Liver (tissue), 8 donors: ENCODE measurements at regions not wholly inside any gene's neighbourhood (a gene's known extent, or its start where the extent isn't known, plus 50 kb on each side); places are given as distances from the start of the nearest gene placed in this dataset.

ENCODE experiments used
- DNase-seq: peaks from one replicate; pipeline ENCODE4 v3.0.0-alpha.2; 2017; ENCODE audit warnings: low spot score
- H3K27ac ChIP-seq, 2 donors: one replicate each; pipeline ENCODE4 v1.7.0; 2013; ENCODE audit warnings: inconsistent platforms in 2 of 2, low read length in 2 of 2, control low read depth in 1 of 2, low read depth in 1 of 2, mild to moderate bottlenecking in 1 of 2
- H3K27me3 ChIP-seq, 4 donors: one replicate each; pipeline versions ENCODE4 v1.6.1 to v1.7.0; 2013; ENCODE audit warnings: low read length in 3 of 4, inconsistent platforms in 1 of 4, mild to moderate bottlenecking in 1 of 4, moderate library complexity in 1 of 4; ENCODE audit not compliant: control insufficient read depth in 4 of 4, insufficient read depth in 4 of 4
- H3K36me3 ChIP-seq, 4 donors: one replicate each; pipeline versions ENCODE4 v1.6.1 to v1.7.0; 2013; ENCODE audit warnings: low read length in 3 of 4, mild to moderate bottlenecking in 3 of 4, low read depth in 1 of 4, moderate library complexity in 1 of 4; ENCODE audit not compliant: control insufficient read depth in 4 of 4, insufficient read depth in 3 of 4
- H3K4me1 ChIP-seq, 4 donors: one replicate each; pipeline versions ENCODE4 v1.6.1 to v1.7.0; 2013; ENCODE audit warnings: low read length in 3 of 4, mild to moderate bottlenecking in 3 of 4, moderate library complexity in 1 of 4; ENCODE audit not compliant: control insufficient read depth in 4 of 4, insufficient read depth in 4 of 4
- H3K4me3 ChIP-seq, 3 donors: one replicate each; pipeline versions ENCODE4 v1.6.1 to v1.7.0; 2013; ENCODE audit warnings: low read length in 3 of 3, control low read depth in 1 of 3, low read depth in 1 of 3, mild to moderate bottlenecking in 1 of 3
- H3K9ac ChIP-seq, 2 donors: one replicate each; pipeline ENCODE4 v1.7.0; 2013; ENCODE audit warnings: low read length in 2 of 2, mild to moderate bottlenecking in 2 of 2, moderate library complexity in 2 of 2, control low read depth in 1 of 2, low read depth in 1 of 2
- H3K9me3 ChIP-seq, 4 donors: one replicate each; pipeline versions ENCODE4 v1.6.1 to v1.7.0; 2013; ENCODE audit warnings: low read length in 3 of 4; ENCODE audit not compliant: control insufficient read depth in 4 of 4
- ATF3 ChIP-seq: IDR thresholded peaks from 2 replicates; pipeline ENCODE4 v1.6.1; 2016; ENCODE audit warnings: antibody characterized with exemption
- CTCF ChIP-seq: fragments of 150-350 bp; IDR thresholded peaks from 2 replicates; pipeline ENCODE4 v1.5.1; 2017; ENCODE audit warnings: improper control_type of control experiment, low read depth, low read length; ENCODE audit not compliant: missing input control
- EGR1 ChIP-seq, 2 donors: IDR thresholded peaks; 2 replicates each; pipeline ENCODE4 v1.6.1; 2016 to 2018; ENCODE audit warnings: antibody characterized with exemption in 2 of 2, low read depth in 2 of 2
- FOXA1 ChIP-seq: IDR thresholded peaks from 2 replicates; pipeline ENCODE4 v1.6.1; 2016; ENCODE audit warnings: antibody characterized with exemption
- FOXA2 ChIP-seq: IDR thresholded peaks from 2 replicates; pipeline ENCODE4 v1.6.1; 2016; ENCODE audit warnings: antibody characterized with exemption
- GABPA ChIP-seq, 2 donors: IDR thresholded peaks in 1 of 2; conservative IDR thresholded peaks in 1 of 2; 2 replicates each; pipeline ENCODE4 v1.6.1; 2016; ENCODE audit warnings: antibody characterized with exemption in 2 of 2, mild to moderate bottlenecking in 1 of 2, moderate library complexity in 1 of 2
- HNF4A ChIP-seq, 2 donors: conservative IDR thresholded peaks; 2 replicates each; pipeline ENCODE4 v1.6.1; 2016; ENCODE audit warnings: antibody characterized with exemption in 2 of 2, mild to moderate bottlenecking in 2 of 2
- HNF4G ChIP-seq: IDR thresholded peaks from 2 replicates; pipeline ENCODE4 v1.6.1; 2016; ENCODE audit warnings: antibody characterized with exemption
- JUND ChIP-seq, 2 donors: IDR thresholded peaks; 2 replicates each; pipeline ENCODE4 v1.6.1; 2016; ENCODE audit warnings: antibody characterized with exemption in 2 of 2
- MAX ChIP-seq: IDR thresholded peaks from 2 replicates; pipeline ENCODE4 v1.6.1; 2016; ENCODE audit warnings: antibody characterized with exemption
- NR2F2 ChIP-seq: IDR thresholded peaks from 2 replicates; pipeline ENCODE4 v1.6.1; 2016; ENCODE audit warnings: antibody characterized with exemption
- RAD21 ChIP-seq, 2 donors: IDR thresholded peaks; 2 replicates each; pipeline ENCODE4 v1.6.1; 2016; ENCODE audit warnings: antibody characterized with exemption in 2 of 2, mild to moderate bottlenecking in 2 of 2
- REST ChIP-seq: IDR thresholded peaks from 2 replicates; pipeline ENCODE4 v1.6.1; 2016; ENCODE audit warnings: antibody characterized with exemption, mild to moderate bottlenecking
- RXRA ChIP-seq, 2 donors: IDR thresholded peaks; 2 replicates each; pipeline ENCODE4 v1.6.1; 2017 to 2018; ENCODE audit warnings: antibody characterized with exemption in 2 of 2, mild to moderate bottlenecking in 1 of 2
- SP1 ChIP-seq: IDR thresholded peaks from 2 replicates; pipeline ENCODE4 v1.6.1; 2018; ENCODE audit warnings: antibody characterized with exemption, mild to moderate bottlenecking
- TAF1 ChIP-seq: conservative IDR thresholded peaks from 2 replicates; pipeline ENCODE4 v1.6.1; 2016; ENCODE audit warnings: antibody characterized with exemption, mild to moderate bottlenecking
- YY1 ChIP-seq: IDR thresholded peaks from 2 replicates; pipeline ENCODE4 v1.6.1; 2016; ENCODE audit warnings: antibody characterized with exemption, mild to moderate bottlenecking
- ZBTB33 ChIP-seq: IDR thresholded peaks from 2 replicates; pipeline ENCODE4 v1.6.1; 2016; ENCODE audit warnings: antibody characterized with exemption
- WGBS: extraction: QIAGEN DNeasy Blood & Tissue Kit; methylation state at CpG from one replicate; pipeline ENCODE4 v1.1.7; 2013; 5-methylcytosine and 5-hydroxymethylcytosine counted together
- donor health status: healthy.
- donor health status: healthy.
- donor health status: healthy.
- donor health status: healthy.
- donor health status: healthy.

- no peak overlapping the region for H3K9ac ChIP-seq
- no peaks in the 10 kb centered on the region for H3K27me3 ChIP-seq
- TF ChIP-seq HNF4G (no peak), NR2F2 (no peak), MAX (no peak), ATF3 (no peak), CTCF (no peak), FOXA2 (no peak), GABPA (IDR thresholded peaks at IDR 0.05 in 1 of 2, conservative IDR thresholded peaks at IDR 0.05 in 1 of 2) (no peak), SP1 (no peak), YY1 (no peak), TAF1 (no peak), EGR1 (IDR thresholded peaks at IDR 0.05; ENCODE audit: low read depth in 2 of 2) (no peak), FOXA1 (no peak), HNF4A (conservative IDR thresholded peaks at IDR 0.05) (no peak), JUND (IDR thresholded peaks at IDR 0.05) (no peak), RAD21 (IDR thresholded peaks at IDR 0.05) (no peak), RXRA (IDR thresholded peaks at IDR 0.05) (no peak), ZBTB33 (no peak)
- no peak overlapping the region for H3K4me3 ChIP-seq
- H3K9me3 ChIP-seq = no peaks in the 10 kb centered on the region
- WGBS = 73% methylated on average over 1 of the region's 1 CpG
- H3K4me1 ChIP-seq = no peaks in the 10 kb centered on the region
- H3K36me3 ChIP-seq = no peaks in the 10 kb centered on the region
- H3K27ac ChIP-seq = no peak overlapping the region
- DNase-seq = no peak
Observed at GRCh38 chr1:115229016-115229415, 109.0 kb downstream of the NGF start.

GRCh38 chr1:115228191-115228590, 109.9 kb downstream of the NGF start:
- no peak overlapping the region for H3K27ac ChIP-seq
- TF ChIP-seq CTCF = no peak
- no peak for TF ChIP-seq TAF1
- no peak for TF ChIP-seq REST
- no peak for TF ChIP-seq RAD21 (IDR thresholded peaks at IDR 0.05)
- DNase-seq = no peak
- H3K27me3 ChIP-seq = no peaks in the 10 kb centered on the region
- H3K4me3 ChIP-seq = no peak overlapping the region
- 79% methylated on average over 4 of the region's 4 CpGs for WGBS
- no peaks in the 10 kb centered on the region for H3K36me3 ChIP-seq
- no peaks in the 10 kb centered on the region for H3K4me1 ChIP-seq
- H3K9ac ChIP-seq = no peak overlapping the region
- H3K9me3 ChIP-seq = no peaks in the 10 kb centered on the region
